Chondrocyte (in vitro differentiated cells): ENCODE measurements at regions not wholly inside any gene's neighbourhood (a gene's known extent, or its start where the extent isn't known, plus 50 kb on each side); places are given as distances from the start of the nearest gene placed in this dataset.

Experiments used
- DNase-seq: peaks from one replicate; pipeline ENCODE4 v3.0.0; 2021; ENCODE audit warnings: mixed read lengths, low spot score
- H3K27ac Mint-ChIP-seq: one replicate; pipeline ENCODE4 v1.8.0; 2021; ENCODE audit warnings: mild to moderate bottlenecking, moderate library complexity, mixed read lengths; ENCODE audit not compliant: unreplicated experiment
- H3K27me3 Mint-ChIP-seq: 2 replicates; pipeline ENCODE4 v1.8.0; 2021; ENCODE audit warnings: low read depth, mixed read lengths
- H3K36me3 Mint-ChIP-seq: 2 replicates; pipeline ENCODE4 v1.8.0; 2021; ENCODE audit warnings: low read depth, mixed read lengths
- H3K4me1 Mint-ChIP-seq: 2 replicates; pipeline ENCODE4 v1.8.0; 2021; ENCODE audit warnings: low read depth, mild to moderate bottlenecking, mixed read lengths
- H3K4me3 Mint-ChIP-seq: one replicate; pipeline ENCODE4 v1.8.0; 2021; ENCODE audit warnings: mild to moderate bottlenecking, moderate library complexity, mixed read lengths; ENCODE audit not compliant: unreplicated experiment
- H3K9me3 Mint-ChIP-seq: 2 replicates; pipeline ENCODE4 v1.8.0; 2021; ENCODE audit warnings: low read depth, mixed read lengths
- TF ChIP-seq, protein P1 (sequence below): fragments of 200-600 bp; sonication (generic); IDR thresholded peaks from 2 replicates; pipeline ENCODE4 v1.5.0; 2021; ENCODE audit warnings: antibody characterized with exemption, mild to moderate bottlenecking, moderate library complexity

DNA sequence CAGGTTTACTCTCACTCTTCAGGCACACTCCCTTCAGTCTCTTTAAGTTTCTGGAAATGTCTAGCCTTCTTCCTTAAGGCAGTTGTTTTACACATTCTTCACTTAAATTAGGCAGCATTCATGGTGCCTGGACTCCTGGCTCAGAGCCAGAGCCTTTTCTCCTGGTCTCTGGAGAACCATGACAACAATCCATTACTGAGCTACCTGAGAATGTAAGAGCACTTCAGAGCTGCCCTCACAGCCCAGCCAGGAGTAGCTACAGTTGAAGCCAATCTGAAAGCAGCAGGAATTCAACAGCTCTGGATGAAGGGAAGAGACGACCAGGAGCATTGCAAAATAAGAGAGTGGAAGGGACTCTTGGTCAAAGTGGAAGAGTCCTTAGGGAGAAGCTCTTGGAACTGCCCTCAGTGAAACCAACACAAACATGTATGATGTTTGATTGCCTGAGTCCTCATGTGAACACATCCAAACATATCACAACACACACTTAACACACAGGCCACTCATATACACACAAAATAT, 416.8 kb upstream of the SPTLC3 start:
- Mint-ChIP-seq H3K9me3 (no peaks in the 10 kb centered on the region), H3K4me1 (no peaks in the 10 kb centered on the region), H3K27ac (no peak overlapping the region), H3K4me3 (no peak overlapping the region), H3K36me3 (no peaks in the 10 kb centered on the region), H3K27me3 (no peaks in the 10 kb centered on the region)
- DNase-seq: no peak
- TF ChIP-seq, protein P1, sequence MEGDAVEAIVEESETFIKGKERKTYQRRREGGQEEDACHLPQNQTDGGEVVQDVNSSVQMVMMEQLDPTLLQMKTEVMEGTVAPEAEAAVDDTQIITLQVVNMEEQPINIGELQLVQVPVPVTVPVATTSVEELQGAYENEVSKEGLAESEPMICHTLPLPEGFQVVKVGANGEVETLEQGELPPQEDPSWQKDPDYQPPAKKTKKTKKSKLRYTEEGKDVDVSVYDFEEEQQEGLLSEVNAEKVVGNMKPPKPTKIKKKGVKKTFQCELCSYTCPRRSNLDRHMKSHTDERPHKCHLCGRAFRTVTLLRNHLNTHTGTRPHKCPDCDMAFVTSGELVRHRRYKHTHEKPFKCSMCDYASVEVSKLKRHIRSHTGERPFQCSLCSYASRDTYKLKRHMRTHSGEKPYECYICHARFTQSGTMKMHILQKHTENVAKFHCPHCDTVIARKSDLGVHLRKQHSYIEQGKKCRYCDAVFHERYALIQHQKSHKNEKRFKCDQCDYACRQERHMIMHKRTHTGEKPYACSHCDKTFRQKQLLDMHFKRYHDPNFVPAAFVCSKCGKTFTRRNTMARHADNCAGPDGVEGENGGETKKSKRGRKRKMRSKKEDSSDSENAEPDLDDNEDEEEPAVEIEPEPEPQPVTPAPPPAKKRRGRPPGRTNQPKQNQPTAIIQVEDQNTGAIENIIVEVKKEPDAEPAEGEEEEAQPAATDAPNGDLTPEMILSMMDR: no peak

DNA sequence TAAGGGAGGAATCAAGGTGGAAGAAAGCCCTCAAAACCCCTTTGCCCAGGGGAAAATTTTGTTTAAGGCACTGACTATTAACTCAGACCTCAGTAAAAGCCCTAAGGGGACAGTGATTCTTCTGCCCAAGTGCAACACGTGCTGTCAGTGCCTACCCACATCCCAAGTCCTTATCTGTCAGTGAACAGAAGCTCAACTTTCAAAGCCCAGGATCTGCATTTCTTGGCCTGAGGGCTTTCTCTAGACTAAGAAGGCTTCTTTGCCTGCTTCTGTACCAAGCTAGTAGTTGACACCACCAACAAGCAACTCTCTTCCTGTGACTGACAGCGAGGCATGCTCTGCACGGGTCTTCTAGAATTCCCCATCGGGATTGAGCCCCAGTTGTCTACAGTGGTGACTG, 416.0 kb upstream of the SPTLC3 start:
- DNase-seq: no peak
- TF ChIP-seq, protein P1: no peak
- no peak overlapping the region for H3K4me3 Mint-ChIP-seq
- no peaks in the 10 kb centered on the region for H3K27me3 Mint-ChIP-seq
- no peak overlapping the region for H3K27ac Mint-ChIP-seq
- no peaks in the 10 kb centered on the region for H3K36me3 Mint-ChIP-seq
- H3K4me1 Mint-ChIP-seq: no peaks in the 10 kb centered on the region
- no peaks in the 10 kb centered on the region for H3K9me3 Mint-ChIP-seq

DNA sequence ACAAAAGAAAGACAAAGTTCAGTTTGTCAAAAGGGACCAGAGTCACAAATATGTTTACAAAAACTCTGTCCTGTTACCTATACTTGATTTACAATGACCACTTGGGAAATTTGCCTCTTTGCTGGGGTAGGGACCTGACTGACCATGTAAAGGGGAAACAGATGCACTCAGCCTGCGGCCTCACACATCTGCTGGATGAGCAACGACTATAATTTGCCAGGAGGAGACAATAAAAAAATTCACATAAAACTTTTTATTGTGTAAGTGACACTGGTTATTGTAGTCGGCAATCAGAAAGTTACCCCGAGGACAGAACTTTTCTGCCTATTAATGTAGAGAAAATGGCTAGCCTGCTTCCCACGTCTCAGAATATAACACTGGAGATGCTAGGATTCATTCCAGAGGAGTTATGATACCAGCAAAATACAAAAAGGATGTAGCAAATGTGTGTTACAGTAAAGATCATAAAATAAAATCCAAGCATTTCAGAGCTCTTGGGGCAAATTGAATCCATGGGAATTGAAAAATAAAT, 415.4 kb upstream of the SPTLC3 start:
- Mint-ChIP-seq H3K36me3 (no peaks in the 10 kb centered on the region), H3K4me1 (no peaks in the 10 kb centered on the region), H3K4me3 (no peak overlapping the region), H3K27me3 (no peaks in the 10 kb centered on the region), H3K9me3 (no peaks in the 10 kb centered on the region), H3K27ac (no peak overlapping the region)
- TF ChIP-seq, protein P1: no peak
- DNase-seq: no peak

DNA sequence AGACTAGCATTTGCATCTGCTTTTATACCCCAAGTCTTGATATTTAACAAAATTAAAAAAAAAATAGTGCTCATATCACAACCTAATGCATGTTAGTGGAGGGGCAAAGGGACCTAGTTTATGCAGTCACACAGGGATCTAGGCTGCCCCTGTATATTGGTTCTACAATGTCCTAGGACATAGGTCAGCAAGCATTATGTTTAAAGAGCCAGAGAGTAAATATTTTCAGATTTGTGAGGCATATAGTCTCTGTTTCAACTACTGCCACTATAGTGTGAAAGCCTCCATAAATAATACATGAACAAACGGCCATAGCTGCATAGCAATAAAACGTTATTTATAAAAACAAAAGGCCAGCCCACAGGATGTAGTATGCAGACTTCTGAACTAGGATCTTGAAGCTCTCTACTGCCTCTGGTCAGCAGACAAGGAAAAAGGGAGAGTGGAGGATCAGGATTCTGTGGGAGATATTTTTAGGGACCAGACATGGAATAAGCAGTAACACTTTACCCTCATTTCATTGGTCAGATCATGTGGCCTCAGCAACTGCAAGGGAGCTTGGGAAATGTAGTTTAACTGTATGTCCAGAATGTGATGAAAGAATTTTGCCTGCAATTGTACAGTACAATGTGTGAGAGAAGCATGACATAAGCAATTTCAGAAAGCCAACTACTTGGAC, 414.2 kb upstream of the SPTLC3 start:
- TF ChIP-seq, protein P1: no peak
- Mint-ChIP-seq H3K4me3 (no peak overlapping the region), H3K4me1 (no peaks in the 10 kb centered on the region), H3K36me3 (no peaks in the 10 kb centered on the region), H3K27me3 (no peaks in the 10 kb centered on the region), H3K27ac (no peak overlapping the region), H3K9me3 (no peaks in the 10 kb centered on the region)
- no peak for DNase-seq

DNA sequence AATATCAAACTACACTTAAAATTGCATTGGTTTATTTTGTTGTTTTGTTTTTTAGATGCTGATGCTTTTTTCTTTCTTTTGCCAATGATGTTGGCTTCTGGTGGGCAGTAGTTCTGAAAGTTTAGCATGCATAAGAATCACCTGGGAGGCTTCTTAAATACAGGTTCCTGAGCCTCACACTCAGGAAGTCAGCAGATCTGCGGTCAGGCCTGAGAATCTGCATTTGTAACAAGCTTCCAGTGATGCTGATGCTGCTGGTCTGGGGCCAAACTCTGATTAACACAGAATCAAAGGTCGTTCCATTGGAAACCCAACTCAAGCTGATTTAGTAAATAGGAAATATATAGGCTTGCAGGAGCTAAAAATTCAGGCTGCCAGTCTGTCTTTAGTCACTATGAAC, 412.9 kb upstream of the SPTLC3 start:
- no peaks in the 10 kb centered on the region for H3K9me3 Mint-ChIP-seq
- DNase-seq: no peak
- no peaks in the 10 kb centered on the region for H3K27me3 Mint-ChIP-seq
- H3K4me3 Mint-ChIP-seq: no peak overlapping the region
- H3K36me3 Mint-ChIP-seq: no peaks in the 10 kb centered on the region
- H3K27ac Mint-ChIP-seq: no peak overlapping the region
- TF ChIP-seq, protein P1: no peak
- H3K4me1 Mint-ChIP-seq: no peaks in the 10 kb centered on the region
